WTC11 (cell line): ENCODE measurements at regions not wholly inside any gene's neighbourhood (a gene's known extent, or its start where the extent isn't known, plus 50 kb on each side); places are given as distances from the start of the nearest gene placed in this dataset.

Experiments used
- ATAC-seq: fragments of 200-7000 bp; cut with Tn5 transposase; 2 replicates; pipeline ENCODE4 v1.10.0; 2021; ENCODE audit warnings: mild to moderate bottlenecking, moderate library complexity
- CTCF ChIA-PET: fragments of 300-600 bp; sonication (Branson Sonifier 250); formaldehyde crosslinking; loops from one replicate; lab custom pipeline; 2021; ENCODE audit warnings: antibody characterized with exemption; lab: Charles Lee
- POLR2A ChIA-PET: fragments of 350-600 bp; sonication (Branson Sonifier 250); formaldehyde crosslinking; loops from one replicate; lab custom pipeline; 2021; ENCODE audit warnings: antibody characterized with exemption; lab: Charles Lee
- DNase-seq: peaks from one replicate; pipeline ENCODE4 v3.0.0; 2021; ENCODE audit warnings: low spot score
- H3K27ac Mint-ChIP-seq: 2 replicates; pipeline ENCODE4 v1.8.0; 2021; ENCODE audit warnings: mixed read lengths
- H3K27me3 Mint-ChIP-seq: 2 replicates; pipeline ENCODE4 v1.8.0; 2021; ENCODE audit warnings: low read depth, mild to moderate bottlenecking, moderate library complexity, mixed read lengths
- H3K36me3 Mint-ChIP-seq: 2 replicates; pipeline ENCODE4 v1.8.0; 2021; ENCODE audit warnings: mixed read lengths
- H3K4me1 Mint-ChIP-seq: 2 replicates; pipeline ENCODE4 v1.8.0; 2022; ENCODE audit warnings: mixed read lengths
- H3K4me3 Mint-ChIP-seq: 2 replicates; pipeline ENCODE4 v1.8.0; 2021; ENCODE audit warnings: mild to moderate bottlenecking, moderate library complexity, mixed read lengths
- H3K9me3 Mint-ChIP-seq: 2 replicates; pipeline ENCODE4 v1.8.0; 2021; ENCODE audit warnings: mixed read lengths
- ATF1 ChIP-seq: sonication (generic); formaldehyde crosslinking; IDR thresholded peaks from 2 replicates; pipeline ENCODE4 v1.8.1; 2023; ENCODE audit warnings: mild to moderate bottlenecking, moderate library complexity, missing genetic modification reagents
- CBFB ChIP-seq: sonication (generic); formaldehyde crosslinking; IDR thresholded peaks from 2 replicates; pipeline ENCODE4 v1.8.1; 2022; ENCODE audit warnings: mild to moderate bottlenecking, low read depth, missing genetic modification reagents
- CREB1 ChIP-seq: sonication (generic); formaldehyde crosslinking; IDR thresholded peaks from 2 replicates; pipeline ENCODE4 v1.8.0; 2023; ENCODE audit warnings: mild to moderate bottlenecking, missing genetic modification reagents
- FOXK1 ChIP-seq: sonication (generic); formaldehyde crosslinking; IDR thresholded peaks from 2 replicates; pipeline ENCODE4 v1.8.0; 2022; ENCODE audit warnings: mild to moderate bottlenecking, moderate library complexity, missing genetic modification reagents
- HMGA2 ChIP-seq: fragments of 250-450 bp; sonication (Bioruptor Pico); IDR thresholded peaks from 2 replicates; pipeline ENCODE4 v1.4.0; 2021; ENCODE audit warnings: mild to moderate bottlenecking, moderate library complexity
- IRF2 ChIP-seq: sonication (generic); formaldehyde crosslinking; IDR thresholded peaks from 2 replicates; pipeline ENCODE4 v1.8.0; 2022; ENCODE audit warnings: low read depth, missing genetic modification reagents, borderline replicate concordance
- NFE2L1 ChIP-seq: sonication (generic); formaldehyde crosslinking; IDR thresholded peaks from 2 replicates; pipeline ENCODE4 v1.8.1; 2023; ENCODE audit warnings: missing genetic modification reagents
- NR3C1 ChIP-seq: sonication (generic); formaldehyde crosslinking; conservative IDR thresholded peaks from 2 replicates; pipeline ENCODE4 v1.8.1; 2023; ENCODE audit warnings: low read depth, mild to moderate bottlenecking, missing genetic modification reagents
- OVOL2 ChIP-seq: fragments of 250-450 bp; sonication (Bioruptor Pico); IDR thresholded peaks from 2 replicates; pipeline ENCODE4 v1.9.0; 2021; ENCODE audit warnings: mild to moderate bottlenecking, borderline replicate concordance
- PRDM15 ChIP-seq: sonication (generic); formaldehyde crosslinking; IDR thresholded peaks from 2 replicates; pipeline ENCODE4 v1.8.0; 2022; ENCODE audit warnings: missing genetic modification reagents
- SP1 ChIP-seq: sonication (generic); formaldehyde crosslinking; conservative IDR thresholded peaks from 2 replicates; pipeline ENCODE4 v1.8.1; 2022; ENCODE audit warnings: missing genetic modification reagents
- TF ChIP-seq, protein P1 (sequence below): sonication (generic); formaldehyde crosslinking; IDR thresholded peaks from 2 replicates; pipeline ENCODE4 v1.8.0; 2022; ENCODE audit warnings: mild to moderate bottlenecking, missing genetic modification reagents
- TF ChIP-seq, protein P2 (sequence below): fragments of 250-450 bp; sonication (Bioruptor Pico); IDR thresholded peaks from 2 replicates; pipeline ENCODE4 v1.9.0; 2021; ENCODE audit warnings: mild to moderate bottlenecking, borderline replicate concordance
- TF ChIP-seq, protein P3 (sequence below): fragments of 250-450 bp; sonication (Bioruptor Pico); conservative IDR thresholded peaks from 2 replicates; pipeline ENCODE4 v1.9.0; 2021; ENCODE audit warnings: mild to moderate bottlenecking

- TF ChIP-seq PRDM15 (CRISPR knock-in tag) (no peak), NR3C1 (CRISPR knock-in tag) (no peak), SP1 (CRISPR knock-in tag) (no peak), FOXK1 (CRISPR knock-in tag) (no peak)
- TF ChIP-seq, protein P1, sequence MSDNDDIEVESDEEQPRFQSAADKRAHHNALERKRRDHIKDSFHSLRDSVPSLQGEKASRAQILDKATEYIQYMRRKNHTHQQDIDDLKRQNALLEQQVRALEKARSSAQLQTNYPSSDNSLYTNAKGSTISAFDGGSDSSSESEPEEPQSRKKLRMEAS (CRISPR knock-in tag), result no peak
These were observed 153.0 kb downstream of the NSG2 start (continued) for GRCh38 chr5:174198541-174198940.

- ATAC-seq (no peak), DNase-seq (no peak)
- Mint-ChIP-seq H3K9me3 (peaks cover 15% of the 10 kb centered on the region), H3K4me3 (no peak overlapping the region), H3K27ac (peak overlapping the region; percentile 48; the same call in 1 of the 2 replicates), H3K27me3 (no peaks in the 10 kb centered on the region), H3K4me1 (peaks cover 21% of the 10 kb centered on the region), H3K36me3 (no peaks in the 10 kb centered on the region)
- POLR2A ChIA-PET, result interaction anchor here (0.5 kb wide), 1 partner anchor 9 kb away, joined by 3 read pairs; no protein-coding TSS in a partner anchor
- TF ChIP-seq CBFB (CRISPR knock-in tag) (no peak), HMGA2 (CRISPR knock-in tag) (no peak), NFE2L1 (no peak), CREB1 (no peak), ATF1 (CRISPR knock-in tag) (no peak), OVOL2 (CRISPR knock-in tag) (no peak), IRF2 (CRISPR knock-in tag) (no peak)
- TF ChIP-seq, protein P2, sequence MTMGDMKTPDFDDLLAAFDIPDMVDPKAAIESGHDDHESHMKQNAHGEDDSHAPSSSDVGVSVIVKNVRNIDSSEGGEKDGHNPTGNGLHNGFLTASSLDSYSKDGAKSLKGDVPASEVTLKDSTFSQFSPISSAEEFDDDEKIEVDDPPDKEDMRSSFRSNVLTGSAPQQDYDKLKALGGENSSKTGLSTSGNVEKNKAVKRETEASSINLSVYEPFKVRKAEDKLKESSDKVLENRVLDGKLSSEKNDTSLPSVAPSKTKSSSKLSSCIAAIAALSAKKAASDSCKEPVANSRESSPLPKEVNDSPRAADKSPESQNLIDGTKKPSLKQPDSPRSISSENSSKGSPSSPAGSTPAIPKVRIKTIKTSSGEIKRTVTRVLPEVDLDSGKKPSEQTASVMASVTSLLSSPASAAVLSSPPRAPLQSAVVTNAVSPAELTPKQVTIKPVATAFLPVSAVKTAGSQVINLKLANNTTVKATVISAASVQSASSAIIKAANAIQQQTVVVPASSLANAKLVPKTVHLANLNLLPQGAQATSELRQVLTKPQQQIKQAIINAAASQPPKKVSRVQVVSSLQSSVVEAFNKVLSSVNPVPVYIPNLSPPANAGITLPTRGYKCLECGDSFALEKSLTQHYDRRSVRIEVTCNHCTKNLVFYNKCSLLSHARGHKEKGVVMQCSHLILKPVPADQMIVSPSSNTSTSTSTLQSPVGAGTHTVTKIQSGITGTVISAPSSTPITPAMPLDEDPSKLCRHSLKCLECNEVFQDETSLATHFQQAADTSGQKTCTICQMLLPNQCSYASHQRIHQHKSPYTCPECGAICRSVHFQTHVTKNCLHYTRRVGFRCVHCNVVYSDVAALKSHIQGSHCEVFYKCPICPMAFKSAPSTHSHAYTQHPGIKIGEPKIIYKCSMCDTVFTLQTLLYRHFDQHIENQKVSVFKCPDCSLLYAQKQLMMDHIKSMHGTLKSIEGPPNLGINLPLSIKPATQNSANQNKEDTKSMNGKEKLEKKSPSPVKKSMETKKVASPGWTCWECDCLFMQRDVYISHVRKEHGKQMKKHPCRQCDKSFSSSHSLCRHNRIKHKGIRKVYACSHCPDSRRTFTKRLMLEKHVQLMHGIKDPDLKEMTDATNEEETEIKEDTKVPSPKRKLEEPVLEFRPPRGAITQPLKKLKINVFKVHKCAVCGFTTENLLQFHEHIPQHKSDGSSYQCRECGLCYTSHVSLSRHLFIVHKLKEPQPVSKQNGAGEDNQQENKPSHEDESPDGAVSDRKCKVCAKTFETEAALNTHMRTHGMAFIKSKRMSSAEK, result no peak
- TF ChIP-seq, protein P3, sequence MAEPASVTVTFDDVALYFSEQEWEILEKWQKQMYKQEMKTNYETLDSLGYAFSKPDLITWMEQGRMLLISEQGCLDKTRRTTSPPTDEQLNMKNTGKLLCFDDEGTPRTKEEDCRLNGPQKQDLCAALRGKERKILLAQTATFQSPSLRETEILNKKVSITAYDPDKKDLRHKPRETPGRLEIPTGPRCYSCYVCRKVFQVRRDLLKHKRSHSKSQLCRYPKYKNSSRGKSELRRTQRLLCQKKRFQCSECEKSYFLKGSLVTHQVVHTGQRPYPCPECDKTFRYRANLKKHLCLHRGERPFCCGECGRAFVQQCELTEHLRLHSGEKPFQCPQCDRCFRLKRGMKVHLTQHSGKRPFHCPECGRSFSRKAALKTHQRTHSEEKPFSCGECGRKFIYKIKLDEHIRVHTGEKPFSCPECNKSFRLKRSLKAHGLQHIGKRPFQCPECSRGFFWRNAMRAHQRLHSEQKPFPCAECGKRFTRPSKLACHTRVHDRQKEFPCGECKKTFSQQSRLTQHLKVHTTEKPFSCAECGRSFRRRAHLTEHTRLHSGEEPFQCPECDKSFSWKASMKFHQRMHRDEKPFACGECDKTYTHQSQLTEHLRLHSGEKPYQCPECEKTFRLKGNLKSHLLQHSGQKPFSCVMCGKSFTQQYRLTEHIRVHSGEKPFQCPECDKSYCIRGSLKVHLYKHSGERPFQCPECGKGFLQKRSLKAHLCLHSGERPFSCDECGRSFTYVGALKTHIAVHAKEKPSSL (CRISPR knock-in tag), result no peak
- CTCF ChIA-PET, result no interaction called here
These were observed 157.5 kb downstream of the NSG2 start for GRCh38 chr5:174202996-174203395.
